ENCODE measurements at regions not wholly inside any gene's neighbourhood (a gene's known extent, or its start where the extent isn't known, plus 50 kb on each side); places are given as distances from the start of the nearest gene placed in this dataset.

- DNase-seq (ENCODE audit: extremely low spot score) = no peak
- TF ChIP-seq, protein P1, sequence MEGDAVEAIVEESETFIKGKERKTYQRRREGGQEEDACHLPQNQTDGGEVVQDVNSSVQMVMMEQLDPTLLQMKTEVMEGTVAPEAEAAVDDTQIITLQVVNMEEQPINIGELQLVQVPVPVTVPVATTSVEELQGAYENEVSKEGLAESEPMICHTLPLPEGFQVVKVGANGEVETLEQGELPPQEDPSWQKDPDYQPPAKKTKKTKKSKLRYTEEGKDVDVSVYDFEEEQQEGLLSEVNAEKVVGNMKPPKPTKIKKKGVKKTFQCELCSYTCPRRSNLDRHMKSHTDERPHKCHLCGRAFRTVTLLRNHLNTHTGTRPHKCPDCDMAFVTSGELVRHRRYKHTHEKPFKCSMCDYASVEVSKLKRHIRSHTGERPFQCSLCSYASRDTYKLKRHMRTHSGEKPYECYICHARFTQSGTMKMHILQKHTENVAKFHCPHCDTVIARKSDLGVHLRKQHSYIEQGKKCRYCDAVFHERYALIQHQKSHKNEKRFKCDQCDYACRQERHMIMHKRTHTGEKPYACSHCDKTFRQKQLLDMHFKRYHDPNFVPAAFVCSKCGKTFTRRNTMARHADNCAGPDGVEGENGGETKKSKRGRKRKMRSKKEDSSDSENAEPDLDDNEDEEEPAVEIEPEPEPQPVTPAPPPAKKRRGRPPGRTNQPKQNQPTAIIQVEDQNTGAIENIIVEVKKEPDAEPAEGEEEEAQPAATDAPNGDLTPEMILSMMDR (IDR thresholded peaks at IDR 0.05; ENCODE audit: control extremely low read depth, extremely low read depth, low read depth, missing control alignments) = no peak
- ChIA-PET POLR2A (no interaction called here), CTCF (no interaction called here)
Measured at GRCh38 chr16:73831220-73831619, 465.4 kb upstream of the PSMD7 start.

DNA sequence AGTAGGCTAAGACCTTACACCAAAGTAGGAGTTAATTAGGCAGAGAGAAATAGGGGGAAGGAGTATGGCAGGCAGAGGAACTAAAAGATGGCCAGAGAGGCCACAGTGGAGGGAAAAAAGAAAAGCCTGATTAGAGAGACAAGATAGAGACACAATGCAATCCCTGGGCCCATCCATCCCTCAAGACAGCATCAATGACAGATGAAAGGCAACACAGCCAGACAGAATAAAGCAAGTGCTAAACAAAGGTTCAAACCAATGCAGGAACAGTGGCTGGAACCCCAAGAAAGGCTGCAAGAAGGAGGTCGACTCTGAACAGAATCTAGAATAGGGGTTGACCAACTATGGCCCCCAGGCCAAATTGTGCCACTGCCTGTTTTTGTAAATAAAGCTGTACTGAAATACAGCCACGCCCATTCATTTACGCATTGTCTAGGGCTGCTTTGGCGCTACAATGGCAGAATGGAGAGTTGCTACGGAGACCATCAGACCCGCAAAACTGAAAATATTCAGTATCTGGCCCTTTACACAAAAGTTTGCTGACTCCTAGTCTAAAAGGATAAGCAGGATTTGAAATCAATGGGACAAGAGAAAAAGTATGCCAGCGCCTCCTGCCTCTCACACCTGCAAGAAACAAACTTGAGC lies 473.3 kb upstream of the PSMD7 start:
- no peak for DNase-seq (ENCODE audit: extremely low spot score)
- TF ChIP-seq, protein P1 (IDR thresholded peaks at IDR 0.05; ENCODE audit: control extremely low read depth, extremely low read depth, low read depth, missing control alignments) = no peak
- POLR2A ChIA-PET = no interaction called here
- CTCF ChIA-PET = no interaction called here

GRCh38 chr16:73817526-73818324 lies 478.9 kb upstream of the PSMD7 start:
- ChIA-PET CTCF (interaction anchor here (0.6 kb wide), 1 partner anchor 58 kb away, joined by 3 read pairs; no protein-coding TSS in a partner anchor), POLR2A (no interaction called here)
- DNase-seq (ENCODE audit: extremely low spot score) = no peak
- TF ChIP-seq, protein P1 (IDR thresholded peaks at IDR 0.05; ENCODE audit: control extremely low read depth, extremely low read depth, low read depth, missing control alignments) = no peak

- POLR2A ChIA-PET = no interaction called here
- DNase-seq (ENCODE audit: extremely low spot score) = no peak
- TF ChIP-seq, protein P1 (IDR thresholded peaks at IDR 0.05; ENCODE audit: control extremely low read depth, extremely low read depth, low read depth, missing control alignments) = no peak
- CTCF ChIA-PET = no interaction called here
Measured at GRCh38 chr16:73813527-73813926, 483.1 kb upstream of the PSMD7 start.

DNA sequence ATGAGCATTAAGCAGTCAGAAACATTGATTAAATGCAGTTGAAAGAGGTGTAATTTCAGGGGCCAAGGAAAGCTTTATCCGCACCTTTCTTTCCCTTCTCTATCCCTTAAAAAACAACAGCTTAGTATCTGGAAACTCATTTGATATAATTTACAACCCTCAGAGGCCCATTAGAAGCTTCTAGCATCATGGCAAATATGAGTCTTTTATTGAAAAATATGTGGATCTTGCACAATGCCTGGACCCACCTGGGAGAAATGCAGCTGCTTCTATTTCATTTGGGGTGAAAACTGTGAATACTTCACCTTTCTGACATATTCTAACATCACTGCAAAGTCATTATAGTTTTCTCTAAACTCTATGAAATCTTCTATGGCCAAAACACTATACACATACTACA lies 492.2 kb upstream of the PSMD7 start:
- DNase-seq (ENCODE audit: extremely low spot score) = no peak
- ChIA-PET CTCF (interaction anchor here (1.9 kb wide), 1 partner anchor 11 kb away, joined by 6 read pairs; no protein-coding TSS in a partner anchor), POLR2A (no interaction called here)
- TF ChIP-seq, protein P1 (IDR thresholded peaks at IDR 0.05; ENCODE audit: control extremely low read depth, extremely low read depth, low read depth, missing control alignments) = no peak

GRCh38 chr16:73798471-73798870 lies 498.1 kb upstream of the PSMD7 start:
- ChIA-PET POLR2A (no interaction called here), CTCF (no interaction called here)
- TF ChIP-seq, protein P1 (IDR thresholded peaks at IDR 0.05; ENCODE audit: control extremely low read depth, extremely low read depth, low read depth, missing control alignments) = no peak
- no peak for DNase-seq (ENCODE audit: extremely low spot score)

Measured in GM10248 (cell line).